GDM1 (cell line): ENCODE measurements at regions not wholly inside any gene's neighbourhood (a gene's known extent, or its start where the extent isn't known, plus 50 kb on each side); places are given as distances from the start of the nearest gene placed in this dataset.
"Not testable (repeated sequence)": the region's sequence is repeated elsewhere in the genome, so short reads cannot be mapped to it uniquely, and the experiment has no call there.

Experiments used
- DNase-seq: peaks from one replicate; lab custom pipeline; 2025; lab: John Stamatoyannopoulos, UW

- DNase-seq, result no peak
Measured at GRCh38 chr6:153553627-153554026, 422.5 kb upstream of the RGS17 start.

- DNase-seq, result no peak
Measured at GRCh38 chr6:153539602-153540001, 408.5 kb upstream of the RGS17 start.

GRCh38 chr6:153538491-153538890 lies 407.4 kb upstream of the RGS17 start:
- DNase-seq, result no peak

GRCh38 chr6:153537422-153537821 lies 406.3 kb upstream of the RGS17 start:
- no peak for DNase-seq

- no peak for DNase-seq
Measured at GRCh38 chr6:153526479-153526878, 395.4 kb upstream of the RGS17 start.

GRCh38 chr6:153525998-153526397 lies 394.9 kb upstream of the RGS17 start:
- DNase-seq, result no peak

- no peak for DNase-seq
Measured at GRCh38 chr6:153523390-153523789, 392.3 kb upstream of the RGS17 start.

- DNase-seq, result no peak
Measured at GRCh38 chr6:153511896-153512496, 380.9 kb upstream of the RGS17 start.

GRCh38 chr6:153503810-153504209 lies 372.7 kb upstream of the RGS17 start:
- DNase-seq, result no peak

GRCh38 chr6:153493501-153493900 lies 362.4 kb upstream of the RGS17 start:
- DNase-seq, result no peak

GRCh38 chr6:153489479-153489878 lies 358.4 kb upstream of the RGS17 start:
- DNase-seq, result no peak

GRCh38 chr6:153488267-153488666 lies 357.2 kb upstream of the RGS17 start:
- DNase-seq, result no peak

- no peak for DNase-seq
Measured at GRCh38 chr6:153485072-153485471, 354.0 kb upstream of the RGS17 start.

- DNase-seq, result no peak
Measured at GRCh38 chr6:153484056-153484455, 353.0 kb upstream of the RGS17 start.

GRCh38 chr6:153476243-153476642 lies 345.2 kb upstream of the RGS17 start:
- DNase-seq, result no peak

GRCh38 chr6:153465050-153465449 lies 334.0 kb upstream of the RGS17 start:
- DNase-seq, result no peak

- DNase-seq, result no peak
Measured at GRCh38 chr6:153449279-153449678, 318.2 kb upstream of the RGS17 start.

GRCh38 chr6:153442749-153443148 lies 311.7 kb upstream of the RGS17 start:
- not testable (repeated sequence) for DNase-seq

- no peak for DNase-seq
Measured at GRCh38 chr6:153442096-153442495, 311.0 kb upstream of the RGS17 start.

GRCh38 chr6:153437193-153437592 lies 306.1 kb upstream of the RGS17 start:
- DNase-seq, result no peak

- DNase-seq, result no peak
Measured at GRCh38 chr6:153436351-153436750, 305.3 kb upstream of the RGS17 start.

- no peak for DNase-seq
Measured at GRCh38 chr6:153435787-153436186, 304.7 kb upstream of the RGS17 start.

- no peak for DNase-seq
Measured at GRCh38 chr6:153425536-153425935, 294.5 kb upstream of the RGS17 start.

GRCh38 chr6:153424719-153425400 lies 293.8 kb upstream of the RGS17 start:
- DNase-seq, result no peak
